Adrenal gland (tissue), 9 donors: ENCODE measurements at regions not wholly inside any gene's neighbourhood (a gene's known extent, or its start where the extent isn't known, plus 50 kb on each side); places are given as distances from the start of the nearest gene placed in this dataset.

Source experiments
- DNase-seq, 7 donors: peaks; one replicate each; pipeline ENCODE4 v3.0.0-alpha.2; 2019 to 2020
- H3K27ac ChIP-seq, 5 donors: fragments of 200-600 bp; sonication (generic) in 4 of 5; 1 replicate in 3 of 5; 2 replicates in 2 of 5; pipeline versions ENCODE4 v1.5.1 to v1.8.0; 2016 to 2020; ENCODE audit warnings: mild to moderate bottlenecking in 1 of 5
- H3K27me3 ChIP-seq: fragments of 200-600 bp; 2 replicates; pipeline ENCODE4 v1.8.0; 2021
- H3K36me3 ChIP-seq, 2 donors: fragments of 200-600 bp; replicated peaks in 1 of 2; 1 replicate in 1 of 2; 2 replicates in 1 of 2; pipeline versions ENCODE4 v1.5.1 to v1.8.0; 2018 to 2022
- H3K4me1 ChIP-seq, 2 donors: fragments of 200-600 bp; replicated peaks in 1 of 2; 1 replicate in 1 of 2; 2 replicates in 1 of 2; pipeline versions ENCODE4 v1.5.1 to v1.8.0; 2018 to 2021
- H3K4me3 ChIP-seq, 4 donors: fragments of 200-600 bp; sonication (generic) in 3 of 4; one replicate each; pipeline ENCODE4 v1.5.1; 2016 to 2018
- H3K9me3 ChIP-seq, 3 donors: fragments of 200-600 bp; sonication (generic) in 1 of 3; replicated peaks in 1 of 3; 1 replicate in 2 of 3; 2 replicates in 1 of 3; pipeline versions ENCODE4 v1.5.1 to v1.8.0; 2016 to 2021
- CTCF ChIP-seq, 6 experiments: fragments of 450-650 bp in 4 of 6; fragments of 200-600 bp in 2 of 6; sonication (generic) in 1 of 6; IDR thresholded peaks; 1 replicate in 5 of 6; 2 replicates in 1 of 6; pipeline versions ENCODE4 v1.5.1 to v1.8.0; 2016 to 2021; ENCODE audit warnings: antibody characterized with exemption in 6 of 6, mild to moderate bottlenecking in 2 of 6, moderate library complexity in 1 of 6
- POLR2A ChIP-seq, 2 donors: fragments of 450-650 bp; IDR thresholded peaks; one replicate each; pipeline ENCODE4 v1.6.1; 2017; ENCODE audit warnings: antibody characterized with exemption in 2 of 2, mild to moderate bottlenecking in 2 of 2, moderate library complexity in 1 of 2
- WGBS, 4 donors: extraction: QIAGEN DNeasy Blood & Tissue Kit in 2 of 4; methylation state at CpG; one replicate each; pipeline versions ENCODE4 v1.1.5 to v1.1.7; 2013 to 2017; 5-methylcytosine and 5-hydroxymethylcytosine counted together
- intact Hi-C, 2 donors: fragments of 100-400 bp; cut with DNase I; formaldehyde crosslinking; loops; one replicate each; pipeline versions ENCODE4 v1.14.1 to v1.15.0; 2022 to 2023
- donor health status: healthy with polysubstance abuse.
- donor health status: Bipolar disorder and iron deficiency.
- donor health status: DM: yes; HTN: yes; CAD: no.
- donor health status: DM: no; HTN: no; CAD: no.
- donor health status: DM: no; HTN: no; CAD: no.

- no peak for TF ChIP-seq CTCF (IDR thresholded peaks at IDR 0.05)
- TF ChIP-seq POLR2A (IDR thresholded peaks at IDR 0.05), result no peak
- H3K4me1 ChIP-seq, result no peaks in the 10 kb centered on the region
- no peaks in the 10 kb centered on the region for H3K36me3 ChIP-seq
- no peaks in the 10 kb centered on the region for H3K27me3 ChIP-seq
- 69 to 84% (median 83%) methylated on average over 5 of the region's 5 CpGs for WGBS, 4 donors
- H3K4me3 ChIP-seq, result no peak overlapping the region
- no peak for DNase-seq
- intact Hi-C loops, result no loop called here
- no peaks in the 10 kb centered on the region for H3K9me3 ChIP-seq
- H3K27ac ChIP-seq, result no peak overlapping the region
These were observed 919.6 kb upstream of the MAP3K7 start for GRCh38 chr6:91506509-91506908.

- H3K27me3 ChIP-seq, result no peaks in the 10 kb centered on the region
- no peaks in the 10 kb centered on the region for H3K9me3 ChIP-seq
- DNase-seq, result no peak
- no peak overlapping the region for H3K27ac ChIP-seq
- intact Hi-C loops, result no loop called here
- no peaks in the 10 kb centered on the region for H3K36me3 ChIP-seq
- H3K4me1 ChIP-seq, result no peaks in the 10 kb centered on the region
- no peak for TF ChIP-seq POLR2A (IDR thresholded peaks at IDR 0.05)
- H3K4me3 ChIP-seq, result no peak overlapping the region
These were observed 918.3 kb upstream of the MAP3K7 start for GRCh38 chr6:91505199-91505598.

GRCh38 chr6:91501930-91502329, 915.1 kb upstream of the MAP3K7 start:
- no peak for DNase-seq
- no peak overlapping the region for H3K27ac ChIP-seq
- H3K27me3 ChIP-seq, result no peaks in the 10 kb centered on the region
- no peaks in the 10 kb centered on the region for H3K9me3 ChIP-seq
- H3K4me1 ChIP-seq, result no peaks in the 10 kb centered on the region
- H3K4me3 ChIP-seq, result no peak overlapping the region
- intact Hi-C loops, result no loop called here
- WGBS, 4 donors, result 75 to 80% (median 78%) methylated on average over 4 of the region's 4 CpGs
- no peaks in the 10 kb centered on the region for H3K36me3 ChIP-seq
- TF ChIP-seq CTCF (IDR thresholded peaks at IDR 0.05), result no peak
- TF ChIP-seq POLR2A (IDR thresholded peaks at IDR 0.05), result no peak

- no peak for TF ChIP-seq CTCF (IDR thresholded peaks at IDR 0.05)
- no peak for TF ChIP-seq POLR2A (IDR thresholded peaks at IDR 0.05)
- intact Hi-C loops, result no loop called here
- WGBS, 4 donors, result 85 to 91% (median 89%) methylated on average over 1 of the region's 1 CpG
These were observed 913.9 kb upstream of the MAP3K7 start for GRCh38 chr6:91500689-91501303.

GRCh38 chr6:91498576-91498975, 911.7 kb upstream of the MAP3K7 start:
- intact Hi-C loops, result no loop called here
- no peak overlapping the region for H3K27ac ChIP-seq
- no peaks in the 10 kb centered on the region for H3K36me3 ChIP-seq
- H3K9me3 ChIP-seq, result no peaks in the 10 kb centered on the region
- 87 to 100% (median 88%) methylated on average over 1 of the region's 1 CpG for WGBS, 4 donors
- no peaks in the 10 kb centered on the region for H3K27me3 ChIP-seq
- no peaks in the 10 kb centered on the region for H3K4me1 ChIP-seq
- TF ChIP-seq CTCF (IDR thresholded peaks at IDR 0.05), result no peak
- TF ChIP-seq POLR2A (IDR thresholded peaks at IDR 0.05), result no peak
- no peak overlapping the region for H3K4me3 ChIP-seq
- no peak for DNase-seq

More at GRCh38 chr6:91500689-91501303, 913.9 kb upstream of the MAP3K7 start:
- no peak for DNase-seq
- H3K4me3 ChIP-seq, result no peak overlapping the region
- H3K9me3 ChIP-seq, result no peaks in the 10 kb centered on the region
- H3K36me3 ChIP-seq, result no peaks in the 10 kb centered on the region
- no peaks in the 10 kb centered on the region for H3K4me1 ChIP-seq
- H3K27me3 ChIP-seq, result no peaks in the 10 kb centered on the region
- H3K27ac ChIP-seq, result no peak overlapping the region
